GM19452 (cell line): ENCODE measurements at regions not wholly inside any gene's neighbourhood (a gene's known extent, or its start where the extent isn't known, plus 50 kb on each side); places are given as distances from the start of the nearest gene placed in this dataset.
"Not testable (repeated sequence)": the region's sequence is repeated elsewhere in the genome, so short reads cannot be mapped to it uniquely, and the experiment has no call there.

Experiments
- ATAC-seq: cut with Tn5 transposase; IDR thresholded peaks from one replicate; pipeline ENCODE4 v1.9.1; 2021; ENCODE audit not compliant: unreplicated experiment

GRCh38 chr19:32063601-32064000, 281.8 kb upstream of the ZNF507 start:
- no peak for ATAC-seq

- no peak for ATAC-seq
Measured at GRCh38 chr19:32066056-32066455, 279.4 kb upstream of the ZNF507 start.

- ATAC-seq: no peak
Measured at GRCh38 chr19:32067685-32068084, 277.7 kb upstream of the ZNF507 start.

GRCh38 chr19:32068793-32069192, 276.6 kb upstream of the ZNF507 start:
- ATAC-seq: no peak

- ATAC-seq: no peak
Measured at GRCh38 chr19:32070101-32070500, 275.3 kb upstream of the ZNF507 start.

- no peak for ATAC-seq
Measured at GRCh38 chr19:32082028-32082427, 263.4 kb upstream of the ZNF507 start.

- ATAC-seq: not testable (repeated sequence)
Measured at GRCh38 chr19:32084756-32085363, 260.6 kb upstream of the ZNF507 start.

- no peak for ATAC-seq
Measured at GRCh38 chr19:32091241-32091640, 254.2 kb upstream of the ZNF507 start.

- no peak for ATAC-seq
Measured at GRCh38 chr19:32097011-32097410, 248.4 kb upstream of the ZNF507 start.

GRCh38 chr19:32097620-32098019, 247.8 kb upstream of the ZNF507 start:
- ATAC-seq: no peak

GRCh38 chr19:32098968-32099367, 246.4 kb upstream of the ZNF507 start:
- no peak for ATAC-seq

GRCh38 chr19:32101206-32101605, 244.2 kb upstream of the ZNF507 start:
- ATAC-seq: no peak

- ATAC-seq: no peak
Measured at GRCh38 chr19:32103541-32103940, 241.9 kb upstream of the ZNF507 start.

- ATAC-seq: no peak
Measured at GRCh38 chr19:32104153-32104849, 241.1 kb upstream of the ZNF507 start.

- no peak for ATAC-seq
Measured at GRCh38 chr19:32104850-32105235, 240.6 kb upstream of the ZNF507 start.

GRCh38 chr19:32105527-32106310, 239.7 kb upstream of the ZNF507 start:
- no peak for ATAC-seq

GRCh38 chr19:32122258-32122657, 223.2 kb upstream of the ZNF507 start:
- ATAC-seq: no peak

- no peak for ATAC-seq
Measured at GRCh38 chr19:32123355-32123940, 222.0 kb upstream of the ZNF507 start.

GRCh38 chr19:32124585-32124984, 220.8 kb upstream of the ZNF507 start:
- no peak for ATAC-seq

- ATAC-seq: no peak
Measured at GRCh38 chr19:32129141-32129540, 216.3 kb upstream of the ZNF507 start.

GRCh38 chr19:32130332-32130731, 215.1 kb upstream of the ZNF507 start:
- no peak for ATAC-seq

GRCh38 chr19:32131005-32131404, 214.4 kb upstream of the ZNF507 start:
- ATAC-seq: no peak
